ENCODE measurements at regions not wholly inside any gene's neighbourhood (a gene's known extent, or its start where the extent isn't known, plus 50 kb on each side); places are given as distances from the start of the nearest gene placed in this dataset.

GRCh38 chr1:230591678-230592077 is 50.6 kb upstream of the COG2 start:
- WGBS, 3 donors: 34 to 52% (median 37%) methylated on average over 4 of the region's 4 CpGs
- Histone ChIP-seq H3K9me3 (no peaks in the 10 kb centered on the region), H3K27ac (no peak overlapping the region), H3K36me3 (ENCODE audit: insufficient read depth in 1 of 2, low read depth in 1 of 2) (no peaks in the 10 kb centered on the region), H3K4me1 (no peaks in the 10 kb centered on the region), H3K4me3 (no peak overlapping the region), H3K27me3 (ENCODE audit: insufficient read depth in 3 of 3, low read length in 2 of 3) (no peaks in the 10 kb centered on the region)
- DNase-seq: no peak
- TF ChIP-seq, protein P1, sequence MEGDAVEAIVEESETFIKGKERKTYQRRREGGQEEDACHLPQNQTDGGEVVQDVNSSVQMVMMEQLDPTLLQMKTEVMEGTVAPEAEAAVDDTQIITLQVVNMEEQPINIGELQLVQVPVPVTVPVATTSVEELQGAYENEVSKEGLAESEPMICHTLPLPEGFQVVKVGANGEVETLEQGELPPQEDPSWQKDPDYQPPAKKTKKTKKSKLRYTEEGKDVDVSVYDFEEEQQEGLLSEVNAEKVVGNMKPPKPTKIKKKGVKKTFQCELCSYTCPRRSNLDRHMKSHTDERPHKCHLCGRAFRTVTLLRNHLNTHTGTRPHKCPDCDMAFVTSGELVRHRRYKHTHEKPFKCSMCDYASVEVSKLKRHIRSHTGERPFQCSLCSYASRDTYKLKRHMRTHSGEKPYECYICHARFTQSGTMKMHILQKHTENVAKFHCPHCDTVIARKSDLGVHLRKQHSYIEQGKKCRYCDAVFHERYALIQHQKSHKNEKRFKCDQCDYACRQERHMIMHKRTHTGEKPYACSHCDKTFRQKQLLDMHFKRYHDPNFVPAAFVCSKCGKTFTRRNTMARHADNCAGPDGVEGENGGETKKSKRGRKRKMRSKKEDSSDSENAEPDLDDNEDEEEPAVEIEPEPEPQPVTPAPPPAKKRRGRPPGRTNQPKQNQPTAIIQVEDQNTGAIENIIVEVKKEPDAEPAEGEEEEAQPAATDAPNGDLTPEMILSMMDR (IDR thresholded peaks at IDR 0.05): no peak
- intact Hi-C loops (cut with DNase I): no loop called here
- no peak for ATAC-seq

- Histone ChIP-seq H3K4me3 (no peak overlapping the region), H3K9me3 (peaks cover 4% of the 10 kb centered on the region), H3K36me3 (ENCODE audit: insufficient read depth in 1 of 2, low read depth in 1 of 2) (no peaks in the 10 kb centered on the region), H3K27ac (no peak overlapping the region), H3K27me3 (ENCODE audit: insufficient read depth in 3 of 3, low read length in 2 of 3) (no peaks in the 10 kb centered on the region), H3K4me1 (no peaks in the 10 kb centered on the region)
- WGBS, 3 donors: 35 to 67% (median 59%) methylated on average over 2 of the region's 2 CpGs
- intact Hi-C loops (cut with DNase I): no loop called here
- TF ChIP-seq, protein P1 (IDR thresholded peaks at IDR 0.05): no peak
- no peak for DNase-seq
- no peak for ATAC-seq
Measured at GRCh38 chr1:230589951-230590350, 52.3 kb upstream of the COG2 start.

GRCh38 chr1:230588323-230588746 is 53.9 kb upstream of the COG2 start:
- TF ChIP-seq, protein P1 (IDR thresholded peaks at IDR 0.05): no peak
- Histone ChIP-seq H3K4me3 (no peak overlapping the region), H3K27ac (no peak overlapping the region), H3K9me3 (peaks cover 4% of the 10 kb centered on the region), H3K36me3 (ENCODE audit: insufficient read depth in 1 of 2, low read depth in 1 of 2) (no peaks in the 10 kb centered on the region), H3K27me3 (ENCODE audit: insufficient read depth in 3 of 3, low read length in 2 of 3) (no peaks in the 10 kb centered on the region), H3K4me1 (no peaks in the 10 kb centered on the region)
- DNase-seq (no peak), ATAC-seq (no peak)
- intact Hi-C loops (cut with DNase I): no loop called here

DNA sequence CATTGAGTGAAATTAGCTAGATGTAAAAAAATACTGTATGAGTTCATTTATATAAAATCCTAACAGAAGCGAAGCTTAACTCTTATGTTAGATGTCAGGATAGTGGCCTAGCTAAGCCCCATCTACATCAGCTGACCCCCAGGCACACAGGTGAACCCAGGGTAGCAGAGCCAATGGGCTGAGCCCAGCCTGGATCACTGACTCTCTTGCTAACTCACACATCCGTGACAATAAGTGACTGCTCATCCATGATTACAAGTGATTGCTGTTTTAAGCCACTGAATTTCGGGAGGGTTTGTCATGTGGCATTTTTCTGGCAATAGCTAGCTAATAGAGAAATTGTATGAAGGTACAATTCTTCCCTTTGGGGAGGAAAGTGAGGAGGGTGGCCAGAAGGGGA is 55.2 kb upstream of the COG2 start:
- no peak for DNase-seq
- H3K9me3 ChIP-seq: peaks cover 4% of the 10 kb centered on the region
- TF ChIP-seq, protein P1 (IDR thresholded peaks at IDR 0.05): no peak
- intact Hi-C loops (cut with DNase I): no loop called here
- no peak overlapping the region for H3K27ac ChIP-seq
- no peak overlapping the region for H3K4me3 ChIP-seq
- H3K36me3 ChIP-seq (ENCODE audit: insufficient read depth in 1 of 2, low read depth in 1 of 2): no peaks in the 10 kb centered on the region
- ATAC-seq: no peak
- WGBS, 3 donors: 62 to 71% (median 67%) methylated on average over 3 of the region's 3 CpGs
- no peaks in the 10 kb centered on the region for H3K27me3 ChIP-seq (ENCODE audit: insufficient read depth in 3 of 3, low read length in 2 of 3)
- no peaks in the 10 kb centered on the region for H3K4me1 ChIP-seq

DNA sequence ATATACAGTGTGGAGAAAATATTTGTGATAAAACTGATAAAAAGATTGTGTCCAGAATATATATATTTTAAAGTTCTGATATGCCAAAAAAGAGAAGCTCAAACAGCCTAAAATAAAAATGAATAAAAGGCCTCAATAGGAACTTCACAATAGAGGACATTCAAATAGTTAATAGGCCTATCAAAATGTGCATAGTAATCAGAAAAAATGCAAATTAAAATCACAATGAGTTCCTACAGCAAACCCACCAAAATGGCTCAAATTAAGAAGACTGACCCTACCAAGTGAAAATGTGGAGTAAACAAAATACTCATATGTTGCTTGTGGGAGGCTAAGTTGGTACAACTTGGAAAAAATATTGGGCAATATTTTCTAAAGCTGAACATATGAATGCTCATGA is 57.6 kb upstream of the COG2 start:
- Histone ChIP-seq H3K27me3 (ENCODE audit: insufficient read depth in 3 of 3, low read length in 2 of 3) (peaks cover 0 to 6% (median 0%) of the 10 kb centered on the region in 3 donors), H3K36me3 (ENCODE audit: insufficient read depth in 1 of 2, low read depth in 1 of 2) (no peaks in the 10 kb centered on the region), H3K4me1 (no peaks in the 10 kb centered on the region), H3K9me3 (peaks cover 4% of the 10 kb centered on the region), H3K27ac (no peak overlapping the region), H3K4me3 (no peak overlapping the region)
- ATAC-seq (no peak), DNase-seq (no peak)
- intact Hi-C loops (cut with DNase I): no loop called here
- TF ChIP-seq, protein P1 (IDR thresholded peaks at IDR 0.05): no peak
